SK-N-SH treated with all-trans-retinoic acid at 6 μM for 48 hours (cell line): ENCODE measurements at regions not wholly inside any gene's neighbourhood (a gene's known extent, or its start where the extent isn't known, plus 50 kb on each side); places are given as distances from the start of the nearest gene placed in this dataset.

Experiments
- GLIS3 ChIP-seq: fragments of 250-450 bp; sonication (Bioruptor Pico); IDR thresholded peaks from 2 replicates; pipeline ENCODE4 v1.5.0; 2020; ENCODE audit warnings: mild to moderate bottlenecking, moderate library complexity
- OSR1 ChIP-seq: fragments of 250-450 bp; sonication (Bioruptor Pico); IDR thresholded peaks from 2 replicates; pipeline ENCODE4 v1.8.0; 2022; ENCODE audit warnings: moderate library complexity, mild to moderate bottlenecking, inconsistent platforms
- PATZ1 ChIP-seq: fragments of 250-450 bp; sonication (Bioruptor Pico); IDR thresholded peaks from 2 replicates; pipeline ENCODE4 v1.8.0; 2020; ENCODE audit warnings: mild to moderate bottlenecking, moderate library complexity, borderline replicate concordance
- PPARA ChIP-seq: fragments of 250-450 bp; sonication (Bioruptor Pico); IDR thresholded peaks from 2 replicates; pipeline ENCODE4 v1.5.0; 2020; ENCODE audit warnings: mild to moderate bottlenecking, borderline replicate concordance
- SNAI2 ChIP-seq: fragments of 250-450 bp; sonication (Bioruptor Pico); IDR thresholded peaks from 2 replicates; pipeline ENCODE4 v1.5.0; 2020; ENCODE audit warnings: mild to moderate bottlenecking, moderate library complexity
- TCF4 ChIP-seq: fragments of 250-450 bp; sonication (Bioruptor Pico); IDR thresholded peaks from 2 replicates; pipeline ENCODE4 v1.8.0; 2021; ENCODE audit warnings: mild to moderate bottlenecking, moderate library complexity, borderline replicate concordance
- ZC3H10 ChIP-seq: fragments of 250-450 bp; sonication (Bioruptor Pico); IDR thresholded peaks from 2 replicates; pipeline ENCODE4 v1.5.1; 2021; ENCODE audit warnings: mild to moderate bottlenecking, moderate library complexity
- ZFP3 ChIP-seq: fragments of 250-450 bp; sonication (Bioruptor Pico); IDR thresholded peaks from 2 replicates; pipeline ENCODE4 v1.5.0; 2020; ENCODE audit warnings: mild to moderate bottlenecking, moderate library complexity
- ZFP30 ChIP-seq: fragments of 450-650 bp; formaldehyde crosslinking; IDR thresholded peaks from 2 replicates; pipeline ENCODE4 v1.5.0; 2022; ENCODE audit warnings: mild to moderate bottlenecking, moderate library complexity
- ZNF565 ChIP-seq: fragments of 450-650 bp; formaldehyde crosslinking; conservative IDR thresholded peaks from 2 replicates; pipeline ENCODE4 v1.5.0; 2020; ENCODE audit warnings: low read depth, mild to moderate bottlenecking, moderate library complexity
- ZNF8 ChIP-seq: fragments of 450-650 bp; formaldehyde crosslinking; IDR thresholded peaks from 2 replicates; pipeline ENCODE4 v1.5.0; 2020; ENCODE audit warnings: mild to moderate bottlenecking, moderate library complexity
- TF ChIP-seq, protein P1 (sequence below): fragments of 250-450 bp; sonication (Bioruptor Pico); IDR thresholded peaks from 2 replicates; pipeline ENCODE4 v1.8.0; 2021; ENCODE audit warnings: low read depth, mild to moderate bottlenecking, moderate library complexity, borderline replicate concordance
- TF ChIP-seq, protein P2 (sequence below): fragments of 250-450 bp; sonication (Bioruptor Pico); IDR thresholded peaks from 2 replicates; pipeline ENCODE4 v1.5.1; 2020; ENCODE audit warnings: low read depth, mild to moderate bottlenecking, moderate library complexity
- TF ChIP-seq, protein P3 (sequence below): fragments of 250-450 bp; sonication (Bioruptor Pico); IDR thresholded peaks from 2 replicates; pipeline ENCODE4 v1.5.0; 2020; ENCODE audit warnings: mild to moderate bottlenecking, moderate library complexity

- TF ChIP-seq OSR1 (CRISPR knock-in tag) (no peak), SNAI2 (CRISPR knock-in tag) (no peak), GLIS3 (no peak), ZNF8 (CRISPR knock-in tag) (no peak), PPARA (CRISPR knock-in tag) (no peak), TCF4 (CRISPR knock-in tag) (no peak), ZFP3 (CRISPR knock-in tag) (no peak), PATZ1 (CRISPR knock-in tag) (no peak), ZFP30 (CRISPR knock-in tag) (no peak), ZNF565 (CRISPR knock-in tag) (no peak), ZC3H10 (CRISPR knock-in tag) (no peak)
- TF ChIP-seq, protein P1, sequence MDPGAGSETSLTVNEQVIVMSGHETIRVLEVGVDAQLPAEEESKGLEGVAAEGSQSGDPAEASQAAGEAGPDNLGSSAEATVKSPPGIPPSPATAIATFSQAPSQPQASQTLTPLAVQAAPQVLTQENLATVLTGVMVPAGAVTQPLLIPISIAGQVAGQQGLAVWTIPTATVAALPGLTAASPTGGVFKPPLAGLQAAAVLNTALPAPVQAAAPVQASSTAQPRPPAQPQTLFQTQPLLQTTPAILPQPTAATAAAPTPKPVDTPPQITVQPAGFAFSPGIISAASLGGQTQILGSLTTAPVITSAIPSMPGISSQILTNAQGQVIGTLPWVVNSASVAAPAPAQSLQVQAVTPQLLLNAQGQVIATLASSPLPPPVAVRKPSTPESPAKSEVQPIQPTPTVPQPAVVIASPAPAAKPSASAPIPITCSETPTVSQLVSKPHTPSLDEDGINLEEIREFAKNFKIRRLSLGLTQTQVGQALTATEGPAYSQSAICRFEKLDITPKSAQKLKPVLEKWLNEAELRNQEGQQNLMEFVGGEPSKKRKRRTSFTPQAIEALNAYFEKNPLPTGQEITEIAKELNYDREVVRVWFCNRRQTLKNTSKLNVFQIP (CRISPR knock-in tag), result no peak
- TF ChIP-seq, protein P2, sequence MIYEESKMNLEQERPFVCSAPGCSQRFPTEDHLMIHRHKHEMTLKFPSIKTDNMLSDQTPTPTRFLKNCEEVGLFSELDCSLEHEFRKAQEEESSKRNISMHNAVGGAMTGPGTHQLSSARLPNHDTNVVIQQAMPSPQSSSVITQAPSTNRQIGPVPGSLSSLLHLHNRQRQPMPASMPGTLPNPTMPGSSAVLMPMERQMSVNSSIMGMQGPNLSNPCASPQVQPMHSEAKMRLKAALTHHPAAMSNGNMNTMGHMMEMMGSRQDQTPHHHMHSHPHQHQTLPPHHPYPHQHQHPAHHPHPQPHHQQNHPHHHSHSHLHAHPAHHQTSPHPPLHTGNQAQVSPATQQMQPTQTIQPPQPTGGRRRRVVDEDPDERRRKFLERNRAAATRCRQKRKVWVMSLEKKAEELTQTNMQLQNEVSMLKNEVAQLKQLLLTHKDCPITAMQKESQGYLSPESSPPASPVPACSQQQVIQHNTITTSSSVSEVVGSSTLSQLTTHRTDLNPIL (CRISPR knock-in tag), result no peak
- TF ChIP-seq, protein P3, sequence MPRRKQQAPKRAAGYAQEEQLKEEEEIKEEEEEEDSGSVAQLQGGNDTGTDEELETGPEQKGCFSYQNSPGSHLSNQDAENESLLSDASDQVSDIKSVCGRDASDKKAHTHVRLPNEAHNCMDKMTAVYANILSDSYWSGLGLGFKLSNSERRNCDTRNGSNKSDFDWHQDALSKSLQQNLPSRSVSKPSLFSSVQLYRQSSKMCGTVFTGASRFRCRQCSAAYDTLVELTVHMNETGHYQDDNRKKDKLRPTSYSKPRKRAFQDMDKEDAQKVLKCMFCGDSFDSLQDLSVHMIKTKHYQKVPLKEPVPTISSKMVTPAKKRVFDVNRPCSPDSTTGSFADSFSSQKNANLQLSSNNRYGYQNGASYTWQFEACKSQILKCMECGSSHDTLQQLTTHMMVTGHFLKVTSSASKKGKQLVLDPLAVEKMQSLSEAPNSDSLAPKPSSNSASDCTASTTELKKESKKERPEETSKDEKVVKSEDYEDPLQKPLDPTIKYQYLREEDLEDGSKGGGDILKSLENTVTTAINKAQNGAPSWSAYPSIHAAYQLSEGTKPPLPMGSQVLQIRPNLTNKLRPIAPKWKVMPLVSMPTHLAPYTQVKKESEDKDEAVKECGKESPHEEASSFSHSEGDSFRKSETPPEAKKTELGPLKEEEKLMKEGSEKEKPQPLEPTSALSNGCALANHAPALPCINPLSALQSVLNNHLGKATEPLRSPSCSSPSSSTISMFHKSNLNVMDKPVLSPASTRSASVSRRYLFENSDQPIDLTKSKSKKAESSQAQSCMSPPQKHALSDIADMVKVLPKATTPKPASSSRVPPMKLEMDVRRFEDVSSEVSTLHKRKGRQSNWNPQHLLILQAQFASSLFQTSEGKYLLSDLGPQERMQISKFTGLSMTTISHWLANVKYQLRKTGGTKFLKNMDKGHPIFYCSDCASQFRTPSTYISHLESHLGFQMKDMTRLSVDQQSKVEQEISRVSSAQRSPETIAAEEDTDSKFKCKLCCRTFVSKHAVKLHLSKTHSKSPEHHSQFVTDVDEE (CRISPR knock-in tag), result no peak
Measured at GRCh38 chr12:65672441-65672840, 151.8 kb upstream of the HMGA2 start.
